H1 (cell line): ENCODE measurements at regions not wholly inside any gene's neighbourhood (a gene's known extent, or its start where the extent isn't known, plus 50 kb on each side); places are given as distances from the start of the nearest gene placed in this dataset.

Experiments used
- CREB1 ChIP-seq: IDR thresholded peaks from 2 replicates; pipeline ENCODE4 v1.6.1; 2012; ENCODE audit warnings: inconsistent platforms
- CTCF ChIP-seq, 3 experiments: IDR thresholded peaks; 1 replicate in 2 of 3; 2 replicates in 1 of 3; pipeline versions ENCODE4 v1.5.1 to v1.6.1; 2011; ENCODE audit warnings: low read length in 3 of 3, mild to moderate bottlenecking in 3 of 3, inconsistent platforms in 2 of 3, low read depth in 1 of 3, moderate library complexity in 1 of 3; ENCODE audit not compliant: insufficient read depth in 1 of 3; ENCODE audit errors: control extremely low read depth in 1 of 3

GRCh38 chr1:194133152-194133551 is 946.7 kb upstream of the B3GALT2 start:
- TF ChIP-seq CTCF (IDR thresholded peaks at IDR 0.05; ENCODE audit: control extremely low read depth in 1 of 3, insufficient read depth in 1 of 3, low read depth in 1 of 3, low read length in 3 of 3) (no peak), CREB1 (no peak)
